Activated CD4-positive, CD25-positive, alpha-beta regulatory T cell treated with anti-CD3 and anti-CD28 coated beads, Interleukin-2, amount 50 U/mL, for 24 hours (primary cell): ENCODE measurements at regions not wholly inside any gene's neighbourhood (a gene's known extent, or its start where the extent isn't known, plus 50 kb on each side); places are given as distances from the start of the nearest gene placed in this dataset.
"Not testable (repeated sequence)": the region's sequence is repeated elsewhere in the genome, so short reads cannot be mapped to it uniquely, and the experiment has no call there.

Source experiments
- ATAC-seq, 2 donors: fragments of 150-1000 bp; cut with Tn5 transposase; one replicate each; pipeline ENCODE4 v1.10.0; 2021; ENCODE audit warnings: mild to moderate bottlenecking in 1 of 2, moderate library complexity in 1 of 2

DNA sequence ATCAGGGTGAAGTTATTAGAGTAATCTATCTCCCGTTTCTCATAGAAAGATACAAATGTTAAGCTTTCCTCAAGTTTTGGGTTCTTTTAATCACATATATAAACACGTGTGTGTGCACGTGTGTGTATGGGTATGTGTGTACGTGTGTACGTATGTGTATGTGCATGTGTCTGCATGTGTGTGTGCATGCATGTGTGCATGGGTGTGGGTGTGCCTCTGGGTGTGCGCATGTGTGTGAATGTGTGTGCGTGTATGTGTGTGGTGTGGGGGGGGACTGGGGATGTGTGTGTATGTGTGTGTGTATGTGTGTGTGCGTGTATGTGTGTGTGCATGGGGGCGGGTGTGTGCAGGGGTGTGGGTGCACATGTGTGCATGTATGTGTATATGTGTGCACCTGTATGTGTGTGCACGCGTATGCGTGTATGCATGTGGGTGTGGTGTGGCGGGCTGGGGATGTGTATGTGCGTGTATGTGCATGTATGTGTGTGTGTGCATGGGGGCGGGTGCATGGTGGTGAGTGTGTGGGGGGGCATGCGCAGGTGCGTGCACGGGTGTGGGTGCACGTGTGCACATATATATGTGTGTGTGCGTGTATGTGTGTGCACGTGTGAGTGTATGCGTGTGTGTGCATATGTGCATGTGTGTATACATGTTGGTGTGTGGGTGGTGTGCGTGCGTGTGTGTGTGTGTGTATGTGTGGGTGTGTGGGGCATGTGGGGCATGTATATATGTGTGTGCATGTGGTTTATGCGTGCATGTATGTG lies 304.0 kb downstream of the MBD2 start:
- no peak for ATAC-seq

DNA sequence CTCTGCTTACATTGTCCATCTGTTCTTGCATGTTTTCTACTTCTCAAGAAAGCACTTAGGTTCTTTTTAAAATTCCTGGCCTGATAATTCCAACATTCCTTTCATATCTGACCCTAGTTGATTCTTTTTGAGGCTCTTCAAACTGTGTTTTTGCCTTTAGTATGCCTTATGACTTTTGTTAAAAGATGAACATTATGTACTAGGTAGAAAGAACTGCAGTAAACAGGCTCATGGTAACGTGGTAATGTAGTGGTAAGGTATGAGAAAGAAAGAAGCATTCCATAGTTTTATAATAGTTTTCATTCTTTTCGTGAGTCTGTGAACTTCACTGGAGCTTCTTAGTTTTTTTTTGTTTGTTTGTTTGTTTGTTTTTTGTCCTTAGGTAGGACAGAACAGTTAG lies 306.4 kb downstream of the MBD2 start:
- no peak for ATAC-seq

DNA sequence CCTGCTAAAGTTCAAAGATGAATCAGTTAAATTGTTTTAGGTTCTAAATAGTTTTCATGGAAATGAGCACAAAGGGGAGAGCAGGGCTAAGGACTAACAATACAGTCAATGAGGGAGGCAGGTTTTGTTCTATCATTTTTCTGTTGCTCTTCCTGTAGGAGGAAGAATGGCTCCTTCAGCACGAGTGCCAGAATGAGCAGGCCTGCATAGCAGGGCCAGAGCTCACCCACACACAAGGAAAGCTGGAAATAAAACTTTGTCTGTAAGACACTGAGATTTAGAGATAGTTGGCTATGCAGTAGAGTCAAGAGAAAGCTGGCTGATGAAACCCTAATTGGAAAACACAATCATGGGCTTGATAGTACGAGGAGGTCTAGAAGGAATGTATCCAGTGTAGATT lies 313.3 kb downstream of the MBD2 start:
- ATAC-seq, result no peak

DNA sequence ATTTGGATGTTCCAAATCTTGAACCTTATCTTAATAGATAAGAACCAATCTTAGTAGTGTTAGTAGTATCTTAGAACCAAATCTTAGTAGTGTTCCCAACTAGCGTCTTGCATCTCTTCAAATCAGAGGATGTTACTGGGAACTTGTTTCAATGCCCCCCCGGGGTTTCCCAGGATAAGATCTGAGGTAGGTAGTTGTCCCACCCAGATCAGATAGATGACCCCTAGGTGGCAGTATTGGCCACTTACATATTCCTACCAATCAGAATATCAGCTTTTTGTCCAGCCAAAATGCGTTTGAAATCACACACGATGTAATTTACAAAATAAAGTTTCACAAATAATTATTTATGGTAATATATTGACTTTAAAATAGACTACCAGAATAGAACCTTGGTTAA lies 314.8 kb downstream of the MBD2 start:
- ATAC-seq, result no peak

DNA sequence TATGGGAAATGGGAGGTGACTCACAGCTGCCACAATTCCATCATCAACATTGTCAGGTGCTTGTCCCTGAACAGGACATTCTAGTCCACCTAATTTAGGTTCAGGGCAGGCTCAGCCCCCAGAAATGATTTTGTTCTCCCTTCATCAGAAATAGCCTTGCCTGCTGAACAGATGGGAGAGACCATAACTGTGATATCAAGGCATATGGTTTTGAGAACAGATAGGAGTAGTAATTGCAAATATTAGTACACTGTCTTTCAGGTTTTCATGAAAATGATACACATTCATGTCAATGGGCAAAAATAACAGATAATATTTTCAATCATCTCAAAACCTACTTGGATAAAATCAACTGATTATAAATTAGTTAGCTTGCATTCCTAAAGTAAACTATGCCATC lies 316.5 kb downstream of the MBD2 start:
- no peak for ATAC-seq

DNA sequence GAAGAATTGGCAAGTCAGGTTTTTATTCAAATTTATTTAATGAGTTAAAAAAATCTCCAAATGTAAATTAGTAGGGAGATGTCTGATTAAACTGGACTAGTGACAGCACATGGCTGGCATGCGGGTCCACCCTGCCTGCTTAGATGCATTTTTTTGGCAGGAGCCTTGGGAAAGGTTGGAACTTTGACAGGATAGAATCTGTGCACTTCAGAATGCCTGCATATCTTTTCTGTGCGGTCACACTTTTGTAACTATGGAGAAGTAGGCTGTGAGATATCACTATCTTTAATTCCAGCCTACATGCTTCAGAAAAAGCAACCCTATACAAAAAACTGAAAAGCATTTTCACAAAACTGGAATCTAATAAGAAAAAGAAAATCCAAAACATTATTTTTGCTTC lies 317.8 kb downstream of the MBD2 start:
- no peak for ATAC-seq

DNA sequence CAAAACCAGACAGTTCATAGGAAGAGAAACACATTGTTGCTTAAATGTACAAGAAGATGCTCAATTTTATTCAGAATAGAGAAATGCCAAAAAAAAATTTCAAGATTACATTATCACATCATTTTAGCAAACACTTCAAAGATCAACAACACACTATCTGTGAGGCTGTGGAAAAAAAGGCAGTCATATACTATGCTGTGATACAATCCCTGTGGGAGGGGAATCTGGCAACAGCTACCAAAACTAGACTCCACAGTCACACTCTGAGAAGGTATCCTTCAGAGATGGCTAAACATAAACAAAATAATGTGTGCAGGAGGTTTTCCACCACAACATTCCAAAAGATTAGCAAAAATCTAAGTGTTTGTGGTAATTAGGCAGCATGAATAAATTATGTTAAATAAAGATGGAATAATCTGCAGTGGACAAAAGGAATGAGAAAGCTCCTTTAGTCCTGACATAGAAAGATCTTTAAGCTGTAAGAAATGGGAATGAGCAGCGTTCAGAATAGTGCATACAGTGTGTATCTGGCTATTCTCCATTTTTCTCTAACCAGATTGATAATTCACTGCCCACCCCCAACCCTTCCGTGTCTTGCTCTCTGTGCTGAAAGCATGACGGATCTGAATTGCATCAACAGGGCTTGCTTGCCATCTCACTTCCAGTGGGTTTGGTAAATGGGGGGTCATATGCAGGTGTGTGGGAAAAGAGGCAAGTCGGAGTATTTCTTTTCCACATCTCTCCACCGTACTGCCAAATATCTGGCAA lies 329.6 kb downstream of the MBD2 start:
- no peak for ATAC-seq

DNA sequence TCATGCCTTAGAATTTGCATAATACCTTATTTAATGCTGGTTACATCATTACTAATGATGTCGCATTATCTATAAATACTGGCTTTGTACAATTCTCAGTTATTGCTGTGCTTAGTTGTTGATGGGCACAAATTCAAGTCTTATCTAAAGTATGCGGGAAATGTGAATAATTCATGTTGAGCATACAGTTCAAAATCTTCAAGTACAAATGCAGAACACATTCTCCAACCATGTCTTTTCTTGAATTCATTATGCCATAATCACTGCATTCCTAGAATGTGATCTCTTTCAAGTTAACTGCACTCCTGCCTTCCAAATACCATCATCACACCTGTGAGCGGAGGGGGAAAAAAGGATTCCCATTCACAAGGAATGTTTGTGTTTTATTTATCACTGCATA lies 337.0 kb downstream of the MBD2 start:
- no peak for ATAC-seq

DNA sequence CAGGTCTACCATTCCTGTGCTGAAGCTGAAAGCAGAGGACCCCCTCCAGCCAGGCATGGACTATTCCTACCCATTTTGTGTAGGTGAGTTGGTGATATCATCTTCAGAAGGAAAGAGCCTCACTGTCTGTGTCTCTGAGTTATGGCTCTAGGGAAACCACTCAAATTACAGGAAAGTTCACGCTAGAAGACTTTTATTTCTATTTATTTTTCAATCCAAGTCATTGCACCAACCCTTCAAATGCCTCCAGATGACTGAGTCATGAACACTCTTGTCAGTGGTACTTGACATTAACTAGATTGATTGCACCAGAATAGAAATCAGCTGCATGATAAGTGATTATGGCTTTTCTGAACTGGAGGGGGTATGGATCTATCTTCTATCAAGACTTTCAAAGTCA lies 338.4 kb downstream of the MBD2 start:
- ATAC-seq, result no peak

DNA sequence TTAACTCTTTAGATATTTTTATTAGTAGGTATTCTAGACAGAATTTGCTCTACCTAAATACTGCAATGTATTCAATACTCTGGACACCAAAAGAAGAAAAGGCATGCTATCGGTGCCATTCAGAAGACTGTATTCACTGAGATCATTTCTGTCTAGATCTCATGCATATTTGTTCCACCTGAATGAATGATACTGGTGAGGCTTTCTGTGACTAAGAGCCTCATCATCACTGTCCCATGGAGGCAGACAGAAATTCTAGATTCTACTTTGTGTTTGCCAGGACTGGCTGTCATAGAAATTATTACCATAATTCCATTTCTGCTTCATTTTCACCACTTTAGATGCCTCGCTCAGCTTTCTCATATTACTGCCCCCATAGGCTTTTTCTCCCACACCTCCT lies 340.7 kb downstream of the MBD2 start:
- ATAC-seq, result no peak

DNA sequence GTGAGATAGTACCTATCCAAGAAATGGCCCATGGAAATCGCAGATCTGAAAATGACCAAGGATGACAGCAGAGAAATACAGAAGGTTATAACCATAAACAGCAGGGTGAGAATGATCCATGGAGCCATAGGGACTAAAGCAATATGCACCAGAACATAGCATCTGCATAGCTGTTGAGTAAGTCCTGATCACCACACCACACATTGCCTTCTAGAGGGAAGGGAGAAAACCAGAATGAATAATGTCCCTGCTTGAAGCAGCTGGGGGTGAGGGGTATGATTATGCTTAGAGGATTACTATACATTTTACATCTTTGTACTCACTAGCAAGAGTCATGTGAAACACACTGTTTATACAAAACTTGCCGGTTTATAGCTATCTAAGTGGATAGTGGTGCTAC lies 350.4 kb downstream of the MBD2 start:
- no peak for ATAC-seq

DNA sequence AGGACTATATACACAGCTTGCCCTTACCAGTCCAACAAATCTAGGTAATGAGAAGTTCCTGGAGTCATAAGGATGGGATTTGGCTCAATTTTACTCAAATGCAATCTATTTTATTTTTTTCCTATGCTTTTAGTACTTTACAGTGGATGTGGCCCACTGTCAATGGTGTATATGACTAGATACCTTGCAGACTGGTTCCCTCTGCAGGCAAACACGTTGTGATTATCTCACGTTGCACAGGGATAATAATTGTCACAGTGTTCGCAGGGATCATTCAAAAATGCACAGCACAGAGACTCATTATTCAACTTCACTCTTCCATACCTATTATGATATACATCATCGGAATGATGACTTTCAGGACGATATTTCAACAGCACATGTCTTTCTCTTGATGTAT lies 359.7 kb downstream of the MBD2 start:
- no peak for ATAC-seq

DNA sequence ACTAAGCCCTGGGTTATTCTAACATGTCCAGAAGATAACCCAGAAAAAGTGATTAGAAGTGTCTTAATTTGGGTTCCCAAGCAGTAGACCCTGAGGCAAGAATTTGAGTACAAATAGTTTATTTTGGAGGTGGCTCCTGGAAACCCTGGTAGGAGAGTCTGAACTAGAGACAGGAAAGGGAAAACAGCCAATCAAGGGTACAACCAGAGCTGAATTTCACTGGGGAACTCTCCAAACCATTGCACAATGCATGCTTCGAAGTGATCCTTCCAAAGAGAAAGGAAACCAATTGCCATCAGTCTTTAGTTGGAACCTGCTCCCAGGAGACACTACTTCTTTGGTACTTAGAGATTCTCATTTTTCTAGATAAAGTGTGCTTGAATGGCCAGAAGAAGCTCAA lies 361.5 kb downstream of the MBD2 start:
- no peak for ATAC-seq

DNA sequence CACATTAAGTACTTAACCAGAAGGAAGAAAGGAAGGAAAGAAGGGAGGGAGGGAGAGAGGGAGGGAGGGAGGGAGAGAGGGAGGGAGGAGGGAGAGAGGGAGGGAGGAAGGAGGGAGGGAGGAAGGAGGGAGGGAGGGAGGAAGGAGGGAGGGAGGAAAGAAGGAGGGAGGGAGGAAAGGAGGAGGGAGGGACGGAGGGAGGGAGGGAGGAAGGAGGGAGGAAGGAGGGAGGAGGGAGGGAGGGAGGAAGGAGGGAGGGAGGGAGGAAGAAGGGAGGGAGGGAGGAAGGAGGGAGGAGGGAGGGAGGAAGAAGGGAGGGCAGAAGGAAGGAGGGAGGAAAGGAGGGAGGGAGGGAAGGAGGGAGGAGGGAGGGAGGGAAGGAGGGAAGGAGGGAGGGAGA lies 363.3 kb downstream of the MBD2 start:
- ATAC-seq, result no peak

DNA sequence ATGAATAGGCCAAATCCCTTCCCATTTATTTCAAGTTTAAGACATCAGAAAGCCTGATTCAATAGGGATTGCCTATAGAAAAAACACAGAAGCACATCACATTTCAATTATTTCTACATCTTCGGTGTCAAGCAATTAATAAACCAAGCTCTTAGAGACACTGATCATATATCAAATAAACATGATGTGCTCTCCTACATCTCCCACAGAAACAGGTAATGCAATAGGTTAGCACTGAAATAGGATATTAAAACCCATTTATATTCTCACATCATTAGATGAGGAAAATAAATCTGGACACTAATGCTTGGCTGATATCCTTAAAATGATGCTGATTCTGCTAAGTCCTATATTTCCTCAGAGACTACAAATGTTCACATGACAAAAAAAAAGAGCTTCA lies 364.7 kb downstream of the MBD2 start:
- ATAC-seq, result no peak

DNA sequence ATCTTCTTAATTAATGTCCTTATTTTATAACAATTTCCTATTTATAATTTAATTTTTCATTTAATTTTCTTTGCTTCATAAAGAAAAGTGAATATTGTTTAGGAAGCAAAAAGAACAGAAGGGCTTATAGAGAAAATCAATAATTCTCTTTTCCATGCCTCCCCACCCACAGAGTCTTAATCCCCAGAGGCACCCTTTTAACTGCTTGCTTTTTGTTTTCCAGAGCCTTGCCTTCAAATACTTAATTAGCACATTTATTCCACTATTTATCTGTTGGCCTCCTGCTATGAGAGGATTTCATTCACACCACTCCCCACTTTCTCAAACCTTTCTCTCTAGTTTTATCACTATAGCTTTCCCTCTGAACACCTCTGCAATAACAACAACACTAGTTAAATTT lies 373.6 kb downstream of the MBD2 start:
- no peak for ATAC-seq

DNA sequence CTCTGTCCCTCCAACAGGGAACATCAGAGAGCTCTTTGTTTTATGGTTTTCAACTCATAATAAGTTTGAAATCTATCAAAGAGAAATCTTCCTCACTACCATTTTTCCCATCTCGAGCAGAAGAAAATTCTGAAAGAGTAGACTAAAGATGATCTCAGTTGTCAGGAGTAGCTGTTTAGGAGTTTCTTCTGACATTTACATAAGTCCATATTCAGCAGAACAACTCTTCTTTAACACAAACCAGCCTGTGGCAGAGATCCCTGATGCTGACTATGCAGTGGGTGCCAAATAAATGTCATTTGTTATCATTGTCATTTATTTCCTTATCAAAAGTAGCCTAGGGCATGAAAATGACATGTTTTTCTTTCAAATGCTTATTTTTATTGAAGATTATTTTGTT lies 380.7 kb downstream of the MBD2 start:
- ATAC-seq, result no peak

DNA sequence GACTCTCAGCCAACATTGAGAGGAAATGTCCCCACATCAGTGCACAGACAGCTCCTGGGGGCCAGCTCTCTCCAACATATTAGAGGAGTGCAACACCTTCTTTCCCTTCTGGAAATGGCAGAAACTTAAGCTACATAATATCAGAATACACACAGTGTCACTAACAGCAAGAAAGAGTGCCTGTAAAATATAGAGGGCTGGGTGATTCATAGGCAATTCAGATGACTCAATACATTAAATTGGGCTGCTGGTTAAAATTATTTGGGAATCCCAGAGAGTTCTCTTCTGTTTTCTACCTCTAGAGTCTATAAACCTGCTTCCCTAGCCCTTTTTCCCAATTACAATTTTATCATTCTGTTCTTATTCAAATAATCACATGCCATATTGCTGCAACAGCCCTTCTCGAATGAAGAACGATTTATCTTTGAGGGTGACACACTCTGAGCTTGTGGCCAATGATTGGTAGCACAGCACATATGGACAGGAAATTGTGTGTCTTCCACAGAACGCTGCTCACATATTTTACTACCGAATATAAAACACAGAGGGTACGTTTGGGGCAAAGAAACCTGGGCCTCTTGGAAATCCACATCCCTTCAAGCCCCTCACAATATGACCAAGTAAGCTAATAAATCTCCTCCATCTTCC lies 381.2 kb downstream of the MBD2 start:
- ATAC-seq, result no peak

DNA sequence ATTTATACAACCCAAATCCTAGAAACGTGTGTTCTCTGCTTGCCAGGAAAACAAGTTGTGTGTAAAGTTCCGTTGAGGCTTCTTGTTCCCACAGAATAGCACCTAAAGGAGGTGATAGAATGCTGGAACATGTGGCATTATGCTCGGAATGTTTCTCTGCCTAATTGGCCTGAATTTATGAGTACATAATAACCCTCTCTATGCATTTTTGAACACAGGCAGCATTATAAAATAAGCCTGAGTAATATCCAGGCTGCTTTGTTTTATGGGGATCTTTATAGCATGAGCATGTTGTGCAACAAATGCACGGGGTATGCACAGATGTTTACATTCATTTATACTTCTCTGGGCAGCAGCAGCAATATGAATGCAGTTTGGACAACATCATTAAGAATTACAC lies 385.7 kb downstream of the MBD2 start:
- ATAC-seq, result no peak

DNA sequence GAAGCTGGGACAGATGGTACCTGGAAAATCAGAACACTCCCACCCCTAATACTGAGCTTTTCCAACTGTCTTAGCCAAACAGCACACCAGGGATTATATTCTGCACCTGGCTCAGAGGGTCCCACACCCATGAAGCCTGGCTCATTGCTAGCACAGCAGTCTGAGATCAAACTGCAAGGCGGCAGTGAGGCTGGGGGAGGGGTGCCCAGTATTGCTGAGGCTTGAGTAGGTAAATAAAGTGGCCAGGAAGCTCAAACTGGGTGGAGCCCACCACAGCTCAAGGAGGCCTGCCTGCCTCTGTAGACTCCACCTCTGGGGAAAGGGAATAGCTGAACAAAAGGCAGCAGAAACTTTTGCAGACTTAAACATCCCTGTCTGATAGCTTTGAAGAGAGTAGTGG lies 403.3 kb downstream of the MBD2 start:
- not testable (repeated sequence) for ATAC-seq

DNA sequence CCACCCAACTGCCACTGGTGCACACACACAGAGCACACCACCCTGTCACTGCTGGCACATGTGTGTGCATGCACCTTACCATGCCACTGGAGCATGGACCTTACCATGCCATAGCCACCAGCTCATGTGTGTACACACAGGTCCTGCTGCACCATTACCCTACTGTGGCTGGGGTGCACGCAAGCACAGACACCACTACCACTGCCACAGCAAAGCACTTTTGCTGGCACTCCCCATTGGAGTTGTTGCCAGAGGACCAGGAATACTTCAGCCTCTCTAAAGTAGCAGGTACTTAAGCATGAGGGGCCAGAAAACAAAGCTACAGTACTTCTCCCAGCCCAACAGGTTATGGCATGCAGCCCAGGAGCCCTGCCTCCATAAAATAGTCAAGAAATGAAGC lies 404.8 kb downstream of the MBD2 start:
- ATAC-seq, result no peak

DNA sequence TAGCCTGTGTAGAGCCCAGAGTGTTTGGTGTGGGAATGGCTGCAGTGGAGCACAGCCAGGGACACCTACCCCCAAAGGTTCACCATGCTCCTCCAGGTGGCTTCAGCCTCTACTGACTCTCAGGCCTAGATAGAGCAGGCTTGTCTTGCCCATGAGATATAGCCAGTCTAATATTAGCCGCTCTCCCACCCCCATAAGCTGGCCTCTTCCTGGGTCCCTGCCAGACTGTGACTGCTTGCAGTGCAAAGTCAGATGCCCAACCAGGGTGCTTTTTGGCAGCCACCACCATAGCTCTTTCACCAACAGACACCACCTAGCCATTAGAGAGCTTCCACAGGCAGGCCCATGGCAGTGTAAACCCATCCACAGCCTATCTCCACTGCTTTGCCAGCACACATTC lies 405.3 kb downstream of the MBD2 start:
- ATAC-seq, result no peak

DNA sequence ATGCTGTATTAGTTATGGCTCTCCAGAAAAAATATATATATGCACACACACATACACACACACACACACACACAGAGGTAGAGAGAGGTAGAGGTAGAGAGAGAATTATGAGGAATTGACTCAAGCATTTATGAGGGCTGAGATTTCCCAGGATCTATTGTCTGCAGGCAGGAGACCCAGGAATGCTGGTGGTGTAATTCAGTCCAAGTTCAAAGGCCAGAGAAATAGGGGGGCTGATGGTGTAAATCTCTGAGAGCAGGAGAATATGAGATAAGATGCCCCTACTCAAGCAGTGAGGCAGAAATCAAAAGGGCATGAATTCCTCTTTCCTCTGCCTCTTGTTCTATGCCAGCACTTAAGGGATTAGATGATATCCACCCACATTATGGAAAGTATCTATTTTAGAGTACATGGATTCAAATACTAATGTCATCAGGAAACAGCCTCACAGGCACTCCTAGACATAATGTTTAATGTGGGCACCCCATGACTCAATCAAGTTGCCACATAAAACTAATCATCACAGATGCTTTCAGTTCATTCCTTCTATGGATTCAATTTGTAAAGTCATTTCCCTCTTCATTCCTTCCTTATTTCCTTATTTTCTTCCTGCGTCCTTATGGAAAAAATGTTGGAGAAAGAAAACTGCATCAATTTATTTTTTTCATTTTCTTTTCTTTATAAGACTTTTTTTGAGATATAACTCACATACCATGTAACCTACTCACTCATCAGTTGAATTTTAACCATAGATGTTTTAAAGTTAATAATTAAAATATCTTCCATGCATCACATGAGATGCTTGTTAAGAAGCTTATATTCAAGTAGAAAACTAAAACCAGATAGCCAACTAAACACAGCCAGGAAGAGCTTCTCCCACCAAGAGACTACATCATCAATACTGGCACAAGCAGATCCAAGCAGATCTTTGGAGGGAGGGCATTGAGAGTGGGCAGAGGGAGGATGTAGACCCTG lies 406.2 kb downstream of the MBD2 start:
- no peak for ATAC-seq
